ENCODE measurements at regions not wholly inside any gene's neighbourhood (a gene's known extent, or its start where the extent isn't known, plus 50 kb on each side); places are given as distances from the start of the nearest gene placed in this dataset.

DNA sequence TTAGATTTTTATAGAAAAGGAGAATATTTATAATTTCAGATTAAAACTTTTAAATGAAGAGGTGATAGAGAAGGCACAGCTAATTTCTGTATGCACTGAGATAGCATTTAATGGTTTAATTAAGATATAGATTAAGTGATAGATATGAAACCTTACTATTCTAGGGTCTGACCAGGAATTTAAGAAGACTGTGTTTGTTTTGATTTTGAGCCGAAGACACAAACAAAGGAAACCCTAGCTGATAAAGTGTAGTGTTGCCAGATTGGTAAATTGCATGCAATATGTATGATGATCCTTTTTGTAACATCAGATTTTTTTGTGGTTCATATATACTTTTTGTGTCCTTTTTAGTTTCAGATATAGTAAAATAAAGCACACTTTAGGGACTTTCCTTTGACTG, 141.8 kb downstream of the ZPLD1 start:
- TF ChIP-seq, protein P1, sequence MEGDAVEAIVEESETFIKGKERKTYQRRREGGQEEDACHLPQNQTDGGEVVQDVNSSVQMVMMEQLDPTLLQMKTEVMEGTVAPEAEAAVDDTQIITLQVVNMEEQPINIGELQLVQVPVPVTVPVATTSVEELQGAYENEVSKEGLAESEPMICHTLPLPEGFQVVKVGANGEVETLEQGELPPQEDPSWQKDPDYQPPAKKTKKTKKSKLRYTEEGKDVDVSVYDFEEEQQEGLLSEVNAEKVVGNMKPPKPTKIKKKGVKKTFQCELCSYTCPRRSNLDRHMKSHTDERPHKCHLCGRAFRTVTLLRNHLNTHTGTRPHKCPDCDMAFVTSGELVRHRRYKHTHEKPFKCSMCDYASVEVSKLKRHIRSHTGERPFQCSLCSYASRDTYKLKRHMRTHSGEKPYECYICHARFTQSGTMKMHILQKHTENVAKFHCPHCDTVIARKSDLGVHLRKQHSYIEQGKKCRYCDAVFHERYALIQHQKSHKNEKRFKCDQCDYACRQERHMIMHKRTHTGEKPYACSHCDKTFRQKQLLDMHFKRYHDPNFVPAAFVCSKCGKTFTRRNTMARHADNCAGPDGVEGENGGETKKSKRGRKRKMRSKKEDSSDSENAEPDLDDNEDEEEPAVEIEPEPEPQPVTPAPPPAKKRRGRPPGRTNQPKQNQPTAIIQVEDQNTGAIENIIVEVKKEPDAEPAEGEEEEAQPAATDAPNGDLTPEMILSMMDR (IDR thresholded peaks at IDR 0.05), result no peak
- no peak for TF ChIP-seq ZFX (IDR thresholded peaks at IDR 0.05; ENCODE audit: borderline replicate concordance)

Data from 22Rv1 (cell line).